ENCODE measurements at regions not wholly inside any gene's neighbourhood (a gene's known extent, or its start where the extent isn't known, plus 50 kb on each side); places are given as distances from the start of the nearest gene placed in this dataset.

DNA sequence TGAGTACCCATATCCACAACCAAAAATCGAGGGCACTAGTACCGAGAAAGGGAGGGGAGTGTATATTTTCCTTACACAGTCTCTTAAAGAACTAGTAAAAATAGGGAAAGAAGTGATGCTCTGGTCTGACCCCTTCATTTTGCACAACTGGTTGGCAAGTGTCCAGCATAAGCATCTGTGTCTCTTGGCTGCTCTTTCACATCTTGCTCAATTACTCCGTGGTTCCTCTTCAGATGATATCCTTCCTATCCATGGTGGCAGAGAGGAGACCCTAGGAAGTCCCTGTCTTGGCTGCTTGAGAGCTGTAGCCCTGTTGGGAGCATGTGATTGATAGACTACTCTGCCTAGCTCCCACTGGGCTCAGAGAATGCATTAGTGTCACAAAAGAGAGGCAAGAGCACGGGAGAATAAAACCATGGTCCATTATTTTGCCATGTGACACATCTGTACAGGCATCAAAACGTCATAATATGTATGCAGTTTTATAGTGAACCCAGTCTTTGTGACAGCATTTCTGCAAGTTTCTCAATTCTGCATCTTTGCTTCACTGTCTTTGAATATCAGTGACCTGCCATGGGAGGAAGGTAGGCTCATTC, 111.8 kb upstream of the ANKRD1 start:
- TF ChIP-seq POU2F2 (IDR thresholded peaks at IDR 0.05; ENCODE audit: low read depth, low read length) (no peak), POLR2A (IDR thresholded peaks at IDR 0.05; ENCODE audit: low read depth, low read length) (no peak), SPI1 (IDR thresholded peaks at IDR 0.05; ENCODE audit: low read depth, low read length) (no peak), POLR2AphosphoS5 (IDR thresholded peaks at IDR 0.05; ENCODE audit: low read depth, low read length) (no peak)
